NCI-H524 treated with DMSO at 0.1 percent for 48 hours (cell line): ENCODE measurements at regions not wholly inside any gene's neighbourhood (a gene's known extent, or its start where the extent isn't known, plus 50 kb on each side); places are given as distances from the start of the nearest gene placed in this dataset.

ENCODE experiments used
- DNase-seq: peaks from one replicate; lab custom pipeline; 2025; lab: John Stamatoyannopoulos, UW

DNA sequence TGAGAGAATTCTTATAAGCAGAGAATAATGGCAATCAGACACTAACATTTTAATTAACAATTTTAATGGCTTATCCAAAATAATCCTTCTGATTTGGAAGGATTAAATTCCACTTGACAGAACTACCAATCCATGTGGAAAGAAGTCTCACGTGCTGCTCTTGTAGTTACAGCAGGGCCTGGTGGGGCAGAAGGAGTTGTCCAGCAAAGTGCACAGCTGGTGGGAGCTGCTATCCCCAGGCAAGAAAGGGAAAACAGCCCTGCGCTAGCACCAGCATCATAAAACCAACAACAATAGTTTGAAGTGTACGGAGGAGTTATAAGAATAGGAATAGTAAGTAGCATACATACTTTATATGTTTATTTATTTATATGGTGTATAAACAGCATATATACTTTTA is 127.4 kb upstream of the TRIM2 start:
- DNase-seq, result peak; percentile 55

DNA sequence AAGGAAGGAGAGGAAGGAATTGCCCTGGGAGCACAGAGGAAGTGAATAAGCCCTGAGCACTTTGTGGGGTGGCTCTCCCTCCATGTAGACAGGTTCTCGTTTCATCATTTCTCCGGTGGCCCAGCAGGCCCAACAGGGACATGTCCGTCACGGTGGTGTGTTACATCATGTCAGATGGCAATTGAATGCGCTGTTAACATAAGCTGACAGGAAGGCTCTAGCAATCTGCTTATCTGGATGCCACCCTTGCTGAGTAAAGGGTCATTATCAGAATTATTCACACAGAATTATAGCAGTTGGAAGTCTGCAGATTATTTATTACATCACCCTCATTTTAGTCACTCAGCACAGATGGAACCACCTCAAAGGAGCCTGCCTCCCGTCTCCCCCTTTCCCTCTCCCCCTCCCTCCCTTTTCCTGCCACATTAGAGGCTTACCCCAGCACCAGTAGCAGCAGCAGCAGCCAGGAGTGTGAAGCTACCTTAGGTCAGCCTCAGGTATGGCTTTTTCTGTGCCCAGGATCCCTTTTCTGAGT is 124.3 kb upstream of the TRIM2 start:
- DNase-seq, result peak; percentile 63

DNA sequence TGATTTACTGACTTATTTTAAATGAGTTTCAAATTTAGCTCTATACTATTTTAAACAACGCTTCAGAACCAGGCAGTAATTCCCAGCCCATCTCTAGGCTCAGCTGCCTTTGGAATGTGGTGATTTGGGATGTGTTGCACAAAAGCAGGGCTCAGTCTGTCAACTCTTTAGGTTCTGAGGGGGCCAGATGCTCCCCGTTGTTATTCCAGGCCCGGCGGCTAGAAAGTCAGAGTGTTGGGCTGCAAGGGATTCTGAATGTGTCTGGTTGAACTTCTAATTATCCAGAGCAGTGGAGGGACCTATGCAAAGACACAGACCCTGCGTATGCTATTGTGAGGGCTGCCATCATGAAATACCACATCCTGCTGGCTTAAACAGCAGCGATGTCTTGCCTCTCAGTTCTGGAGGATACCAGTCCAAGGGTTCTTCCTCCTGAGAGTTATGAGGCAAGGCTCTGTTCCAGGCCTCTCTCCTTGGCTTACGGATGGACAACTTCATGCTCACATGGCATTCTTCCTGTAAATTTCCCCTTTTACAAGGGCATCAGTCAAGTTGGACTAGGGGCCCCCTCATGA is 123.2 kb upstream of the TRIM2 start:
- no peak for DNase-seq

GRCh38 chr4:153081693-153082092 is 122.5 kb upstream of the TRIM2 start:
- DNase-seq, result no peak

- no peak for DNase-seq
These were observed 121.6 kb upstream of the TRIM2 start for GRCh38 chr4:153082322-153083301.

- peak; percentile 23 for DNase-seq
These were observed 120.7 kb upstream of the TRIM2 start for GRCh38 chr4:153083447-153083947.

- no peak for DNase-seq
These were observed 119.8 kb upstream of the TRIM2 start for GRCh38 chr4:153084224-153084979.

DNA sequence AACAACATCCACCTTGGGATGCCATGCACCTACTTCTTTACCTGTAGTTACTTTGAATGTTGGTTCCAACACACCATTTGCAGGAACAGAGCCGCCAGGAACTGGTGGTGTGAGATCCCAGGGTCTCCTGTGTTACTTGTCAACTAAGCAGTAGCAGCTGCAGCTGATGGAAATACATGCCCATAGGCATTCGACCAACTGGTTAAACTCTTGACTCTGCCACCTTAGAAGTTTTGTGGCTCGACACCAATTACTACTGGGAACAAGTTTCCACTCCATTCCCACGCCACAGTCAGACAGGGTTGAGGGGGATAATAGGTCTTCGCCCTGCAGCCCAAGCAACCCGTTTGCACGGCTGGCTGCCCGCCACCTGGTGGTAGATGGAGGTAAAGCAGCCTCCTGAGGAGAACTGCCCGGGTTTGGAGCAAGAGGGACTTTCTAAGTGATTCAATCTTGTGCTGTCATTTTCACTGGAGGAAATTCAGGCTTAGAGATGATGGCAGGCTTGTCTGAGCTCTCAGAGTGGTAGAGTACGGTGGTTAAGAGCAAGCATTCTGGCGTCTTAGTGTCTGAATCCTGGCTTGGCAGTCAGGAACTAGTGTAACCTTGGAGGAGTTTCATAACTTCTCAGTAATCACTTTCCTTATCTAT is 119.1 kb upstream of the TRIM2 start:
- DNase-seq, result no peak

DNA sequence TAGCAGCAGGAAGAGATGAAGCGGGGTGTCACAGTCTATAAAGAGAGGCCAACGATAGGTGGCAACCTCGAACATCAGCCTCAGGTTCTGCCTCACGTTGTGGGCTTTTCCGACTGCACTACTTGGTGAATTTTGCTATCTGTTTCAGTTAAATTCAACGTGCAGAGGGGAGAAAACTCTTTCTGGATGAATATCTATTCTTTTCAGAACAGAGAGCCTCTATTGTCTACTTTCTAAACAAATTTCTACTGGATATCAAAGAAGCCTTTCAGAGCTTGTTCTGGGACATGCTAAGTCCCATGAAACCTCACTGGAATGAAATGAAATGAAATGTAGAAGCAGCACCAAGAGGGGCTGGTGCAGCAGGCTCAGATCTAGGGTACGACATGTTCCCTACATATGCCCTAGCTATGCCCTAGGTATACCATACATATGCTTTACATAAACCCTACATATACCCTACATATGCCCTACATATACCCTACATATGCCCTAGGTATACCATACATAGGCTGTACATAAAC is 116.5 kb upstream of the TRIM2 start:
- DNase-seq, result no peak

DNA sequence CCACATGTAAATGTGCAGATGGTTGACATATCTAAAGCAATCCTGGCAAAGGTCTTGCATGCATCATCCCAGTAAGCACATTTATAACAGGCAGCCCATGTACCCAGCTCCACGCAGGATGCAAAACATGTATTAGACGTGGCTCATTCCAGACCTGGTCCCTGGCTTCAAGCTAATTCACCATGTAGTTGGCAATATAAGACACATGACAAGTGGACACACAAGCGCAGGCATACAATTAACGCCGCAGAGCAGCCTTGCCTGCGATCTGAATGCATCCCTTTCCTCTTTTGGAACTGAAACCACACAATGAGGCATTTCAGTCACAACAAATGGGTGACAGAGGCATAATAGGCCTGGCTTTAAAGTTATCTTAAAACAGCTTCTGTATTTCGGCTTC is 114.5 kb upstream of the TRIM2 start:
- no peak for DNase-seq

DNA sequence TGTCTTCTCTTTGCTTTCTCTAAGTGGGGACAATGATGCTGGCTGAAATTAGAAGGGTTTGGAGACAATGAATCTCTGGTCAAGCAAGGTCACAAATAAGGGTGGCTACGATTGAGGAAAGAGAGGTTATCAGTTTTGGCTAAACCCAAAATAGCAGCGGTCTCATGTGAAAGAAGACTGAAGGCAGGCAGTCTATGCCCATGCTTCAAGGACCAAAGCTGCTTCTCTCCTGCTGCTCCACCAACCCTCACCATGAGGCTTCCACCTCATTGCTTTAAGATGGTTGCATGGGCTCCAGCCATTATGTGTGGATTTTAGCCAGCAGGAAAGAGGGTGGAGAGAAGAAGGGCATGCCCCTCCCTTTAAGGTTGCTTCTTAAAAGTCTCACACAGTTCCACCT is 114.1 kb upstream of the TRIM2 start:
- DNase-seq, result no peak

- no peak for DNase-seq
These were observed 113.4 kb upstream of the TRIM2 start for GRCh38 chr4:153090670-153091385.

- DNase-seq, result no peak
These were observed 110.8 kb upstream of the TRIM2 start for GRCh38 chr4:153093396-153093795.

GRCh38 chr4:153093802-153094201 is 110.4 kb upstream of the TRIM2 start:
- DNase-seq, result no peak

GRCh38 chr4:153094435-153094834 is 109.8 kb upstream of the TRIM2 start:
- DNase-seq, result no peak

DNA sequence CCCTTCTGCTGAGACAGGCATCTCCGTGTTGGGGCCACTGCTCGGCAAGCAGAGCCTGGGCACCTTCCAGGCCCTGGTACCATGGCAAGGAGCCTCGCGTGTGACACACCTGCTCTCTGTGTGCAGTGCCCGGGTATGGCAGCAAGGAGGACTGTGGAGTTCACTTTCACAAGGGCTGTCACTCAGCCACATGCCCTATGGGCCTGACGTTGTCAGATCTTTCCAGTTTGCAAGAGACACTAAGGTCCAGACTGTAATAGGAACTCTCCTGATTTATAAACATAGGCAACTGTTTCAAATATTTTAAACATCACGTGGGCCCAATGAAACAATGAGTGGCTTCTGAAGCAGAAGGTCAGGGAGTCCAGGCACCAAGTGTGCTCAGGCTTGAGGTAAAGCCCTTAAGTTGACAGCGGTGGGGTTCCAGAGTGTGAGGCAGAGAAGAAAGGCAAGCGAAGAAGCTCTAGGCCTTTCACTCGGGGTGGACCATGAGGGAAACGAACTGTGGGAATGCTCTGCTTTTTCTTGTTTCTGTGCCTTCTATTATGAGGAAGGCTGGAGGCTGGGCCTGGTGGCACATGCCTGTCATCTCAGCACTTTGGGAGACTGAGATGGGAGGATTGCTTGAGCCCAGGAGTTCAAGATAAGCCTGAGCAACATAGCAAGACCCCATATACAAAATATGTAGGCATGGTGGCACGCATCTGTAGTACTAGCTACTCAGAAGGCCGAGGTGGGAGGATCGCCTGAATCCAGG is 108.6 kb upstream of the TRIM2 start:
- no peak for DNase-seq

DNA sequence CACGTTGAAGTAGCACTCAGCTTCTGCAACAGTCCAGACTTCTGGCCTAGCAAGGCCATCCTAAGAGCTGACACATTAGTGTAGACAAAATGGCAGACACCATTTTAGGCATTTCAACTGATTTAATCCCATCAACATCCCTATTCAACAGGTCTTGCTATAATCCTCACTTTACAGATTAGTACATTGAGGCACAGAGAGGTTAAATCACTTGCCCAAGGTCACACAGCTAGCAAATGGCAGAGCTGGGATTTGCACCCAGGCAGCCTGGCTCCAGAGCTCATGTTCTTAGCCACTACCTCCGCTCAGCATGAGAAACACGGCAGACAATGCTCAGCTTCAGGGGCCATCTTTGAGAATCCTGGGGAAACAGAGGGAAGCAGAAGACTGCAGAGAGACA is 107.9 kb upstream of the TRIM2 start:
- DNase-seq, result no peak

DNA sequence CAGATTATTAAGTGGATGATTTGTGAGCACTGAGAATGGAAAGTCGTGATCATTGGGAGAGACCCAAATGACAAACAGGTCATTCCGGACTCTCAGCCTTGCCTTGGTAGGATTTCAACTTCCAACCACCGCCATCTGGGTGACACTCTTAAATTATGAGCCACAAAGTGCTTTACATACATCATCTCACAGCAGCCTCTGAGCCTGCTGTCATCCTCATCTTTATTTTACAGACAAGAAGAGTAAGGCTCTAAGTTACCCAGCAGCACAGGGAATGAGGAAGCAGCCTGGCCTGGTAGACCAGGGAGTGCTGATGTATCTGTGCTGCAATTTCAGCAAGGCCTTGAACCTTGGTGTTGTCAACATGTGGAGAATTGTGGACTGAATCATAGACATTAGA is 105.8 kb upstream of the TRIM2 start:
- no peak for DNase-seq

GRCh38 chr4:153099391-153100140 is 104.7 kb upstream of the TRIM2 start:
- DNase-seq, result no peak
